WTC11 (cell line): ENCODE measurements at regions not wholly inside any gene's neighbourhood (a gene's known extent, or its start where the extent isn't known, plus 50 kb on each side); places are given as distances from the start of the nearest gene placed in this dataset.

Experiments
- ETV6 ChIP-seq: sonication (generic); formaldehyde crosslinking; IDR thresholded peaks from 2 replicates; pipeline ENCODE4 v1.8.1; 2022; ENCODE audit warnings: mild to moderate bottlenecking, missing genetic modification reagents
- FOXP4 ChIP-seq: sonication (generic); formaldehyde crosslinking; IDR thresholded peaks from 2 replicates; pipeline ENCODE4 v1.8.0; 2022; ENCODE audit warnings: mild to moderate bottlenecking, missing genetic modification reagents
- PRDM15 ChIP-seq: sonication (generic); formaldehyde crosslinking; IDR thresholded peaks from 2 replicates; pipeline ENCODE4 v1.8.0; 2022; ENCODE audit warnings: missing genetic modification reagents
- ZNF396 ChIP-seq: fragments of 250-450 bp; sonication (Bioruptor Pico); IDR thresholded peaks from 2 replicates; pipeline ENCODE4 v1.8.0; 2021; ENCODE audit warnings: mild to moderate bottlenecking, moderate library complexity, borderline replicate concordance
- ZNF671 ChIP-seq: fragments of 250-450 bp; sonication (Bioruptor Pico); IDR thresholded peaks from 2 replicates; pipeline ENCODE4 v1.8.0; 2021; ENCODE audit warnings: mild to moderate bottlenecking

- TF ChIP-seq FOXP4 (CRISPR knock-in tag) (no peak), ETV6 (CRISPR knock-in tag) (no peak), ZNF671 (CRISPR knock-in tag) (no peak), ZNF396 (CRISPR knock-in tag) (no peak), PRDM15 (no peak)
Measured at GRCh38 chr19:56966225-56966696, 125.7 kb upstream of the PEG3 start.
